Keratinocyte (primary cell): ENCODE measurements at regions not wholly inside any gene's neighbourhood (a gene's known extent, or its start where the extent isn't known, plus 50 kb on each side); places are given as distances from the start of the nearest gene placed in this dataset.

Experiments used
- DNase-seq: peaks from one replicate; pipeline ENCODE4 v3.0.0-alpha.2; 2011; ENCODE audit warnings: low read depth, missing footprints, low spot score
- FAIRE-seq: peaks from 2 replicates; lab custom pipeline; 2011; peaks lifted over from hg19 to GRCh38; lab: Jason Lieb, UNC
- H2AFZ ChIP-seq: 2 replicates; pipeline ENCODE4 v1.6.0; 2012; ENCODE audit warnings: low read length, control low read depth, inconsistent platforms; ENCODE audit not compliant: control insufficient read depth
- H3K27ac ChIP-seq: 2 replicates; pipeline ENCODE4 v1.5.1; 2011; ENCODE audit warnings: low read length; ENCODE audit not compliant: control insufficient read depth, insufficient read depth
- H3K27me3 ChIP-seq: 3 replicates; pipeline ENCODE4 v1.6.0; 2011; ENCODE audit warnings: low read length; ENCODE audit not compliant: control insufficient read depth, insufficient read depth; ENCODE audit errors: extremely low read depth
- H3K36me3 ChIP-seq, 2 experiments: 2 replicates in 1 of 2; 3 replicates in 1 of 2; pipeline ENCODE4 v1.5.1; 2011; ENCODE audit warnings: low read length in 2 of 2, mild to moderate bottlenecking in 1 of 2; ENCODE audit not compliant: control insufficient read depth in 2 of 2, insufficient read depth in 2 of 2; ENCODE audit errors: extremely low read depth in 1 of 2
- H3K4me1 ChIP-seq: 3 replicates; pipeline ENCODE4 v1.5.1; 2011; ENCODE audit warnings: low read length; ENCODE audit not compliant: control insufficient read depth, insufficient read depth; ENCODE audit errors: extremely low read depth
- H3K4me2 ChIP-seq: 3 replicates; pipeline ENCODE4 v1.6.0; 2011; ENCODE audit warnings: low read depth, low read length; ENCODE audit not compliant: control insufficient read depth, insufficient read depth; ENCODE audit errors: extremely low read depth
- H3K4me3 ChIP-seq, 3 experiments: fragments of 200-600 bp in 1 of 3; sonication (generic) in 1 of 3; 2 replicates in 2 of 3; 3 replicates in 1 of 3; pipeline ENCODE4 v1.5.1; 2011 to 2016; ENCODE audit warnings: low read length in 3 of 3, mild to moderate bottlenecking in 3 of 3, control low read depth in 2 of 3, inconsistent platforms in 1 of 3, low read depth in 1 of 3, mixed read lengths in 1 of 3, mixed run types in 1 of 3, moderate library complexity in 1 of 3; ENCODE audit not compliant: control insufficient read depth in 2 of 3, insufficient read depth in 2 of 3; ENCODE audit errors: extremely low read depth in 1 of 3
- H3K79me2 ChIP-seq: 2 replicates; pipeline ENCODE4 v1.6.0; 2012; ENCODE audit warnings: low read length; ENCODE audit not compliant: control insufficient read depth, insufficient read depth
- H3K9ac ChIP-seq: 3 replicates; pipeline ENCODE4 v1.6.0; 2011; ENCODE audit warnings: low read length; ENCODE audit not compliant: control insufficient read depth, insufficient read depth; ENCODE audit errors: extremely low read depth
- H3K9me1 ChIP-seq: 3 replicates; pipeline ENCODE4 v1.6.0; 2011; ENCODE audit warnings: low read length; ENCODE audit not compliant: control insufficient read depth, insufficient read depth; ENCODE audit errors: extremely low read depth
- H3K9me3 ChIP-seq: 2 replicates; pipeline ENCODE4 v1.5.1; 2012; ENCODE audit warnings: low read depth, low read length; ENCODE audit not compliant: control insufficient read depth
- H4K20me1 ChIP-seq: 3 replicates; pipeline ENCODE4 v1.6.0; 2011; ENCODE audit warnings: low read length; ENCODE audit not compliant: control insufficient read depth, insufficient read depth; ENCODE audit errors: extremely low read depth
- CTCF ChIP-seq, 3 experiments: IDR thresholded peaks in 1 of 3; conservative IDR thresholded peaks in 1 of 3; optimal IDR thresholded peaks in 1 of 3; 2 replicates in 2 of 3; 3 replicates in 1 of 3; pipeline versions ENCODE3 to v1.5.1; 2011; ENCODE audit warnings: low read length in 3 of 3, mild to moderate bottlenecking in 3 of 3, moderate library complexity in 2 of 3, control low read depth in 1 of 3, inconsistent platforms in 1 of 3; ENCODE audit not compliant: insufficient read depth in 2 of 3; ENCODE audit errors: extremely low read depth in 1 of 3
- EZH2 ChIP-seq: IDR thresholded peaks from one replicate; pipeline ENCODE4 v1.6.1; 2012; ENCODE audit warnings: inconsistent platforms, mild to moderate bottlenecking, low read length, moderate library complexity
- dilution Hi-C: fragments of 300-500 bp; cut with MboI; formaldehyde crosslinking; loops from one replicate; pipeline ENCODE4 v1.7.0; 2020; ENCODE audit warnings: low sequenced_read_pairs; ENCODE audit not compliant: extremely low pct_ligation_motif_present

- no peak overlapping the region for H3K4me2 ChIP-seq
- no peaks in the 10 kb centered on the region for H3K4me1 ChIP-seq
- no peak overlapping the region for H3K4me3 ChIP-seq
- H3K27ac ChIP-seq: no peak overlapping the region
- dilution Hi-C loops: no loop called here
- H3K79me2 ChIP-seq: no peaks in the 10 kb centered on the region
- no peaks in the 10 kb centered on the region for H3K9me1 ChIP-seq
- FAIRE-seq: no peak
- no peaks in the 10 kb centered on the region for H3K9me3 ChIP-seq
- no peak for DNase-seq
- H4K20me1 ChIP-seq: no peaks in the 10 kb centered on the region
- no peak overlapping the region for H3K9ac ChIP-seq
- no peak overlapping the region for H2AFZ ChIP-seq
- H3K27me3 ChIP-seq: no peaks in the 10 kb centered on the region
- no peaks in the 10 kb centered on the region for H3K36me3 ChIP-seq
- TF ChIP-seq EZH2: no peak
- no peak for TF ChIP-seq CTCF (optimal IDR thresholded peaks at IDR 0.05 in 1 of 3, IDR thresholded peaks at IDR 0.05 in 1 of 3, conservative IDR thresholded peaks at IDR 0.05 in 1 of 3; ENCODE audit: extremely low read depth in 1 of 3, insufficient read depth in 2 of 3, low read length in 3 of 3)
These were observed 237.6 kb upstream of the CCNH start for GRCh38 chr5:87650284-87650683.

- Histone ChIP-seq H3K4me1 (no peaks in the 10 kb centered on the region), H3K9me3 (no peaks in the 10 kb centered on the region), H2AFZ (no peak overlapping the region), H3K36me3 (no peaks in the 10 kb centered on the region), H3K27ac (no peak overlapping the region), H4K20me1 (no peaks in the 10 kb centered on the region), H3K4me3 (no peak overlapping the region), H3K4me2 (no peak overlapping the region), H3K79me2 (no peaks in the 10 kb centered on the region), H3K9me1 (no peaks in the 10 kb centered on the region), H3K27me3 (no peaks in the 10 kb centered on the region), H3K9ac (no peak overlapping the region)
- DNase-seq (no peak), FAIRE-seq (no peak)
- TF ChIP-seq CTCF (optimal IDR thresholded peaks at IDR 0.05 in 1 of 3, IDR thresholded peaks at IDR 0.05 in 1 of 3, conservative IDR thresholded peaks at IDR 0.05 in 1 of 3; ENCODE audit: extremely low read depth in 1 of 3, insufficient read depth in 2 of 3, low read length in 3 of 3) (no peak), EZH2 (no peak)
- dilution Hi-C loops: no loop called here
These were observed 236.7 kb upstream of the CCNH start for GRCh38 chr5:87649455-87649854.
